ENCODE measurements at regions not wholly inside any gene's neighbourhood (a gene's known extent, or its start where the extent isn't known, plus 50 kb on each side); places are given as distances from the start of the nearest gene placed in this dataset.

DNA sequence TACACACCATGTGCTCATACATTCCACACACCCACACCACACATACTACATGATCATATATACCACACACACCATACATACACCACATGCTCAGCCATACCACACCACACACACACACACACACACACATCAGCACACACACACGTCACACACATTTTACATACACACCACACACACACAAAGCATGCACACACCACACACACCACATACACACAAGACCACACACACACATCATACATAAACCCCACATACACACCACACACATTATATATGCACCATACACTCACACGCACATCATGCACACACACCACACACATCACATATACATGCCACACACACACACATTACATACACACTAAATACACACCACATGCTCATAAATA is 124.5 kb upstream of the ERG start:
- TF ChIP-seq, protein P1, sequence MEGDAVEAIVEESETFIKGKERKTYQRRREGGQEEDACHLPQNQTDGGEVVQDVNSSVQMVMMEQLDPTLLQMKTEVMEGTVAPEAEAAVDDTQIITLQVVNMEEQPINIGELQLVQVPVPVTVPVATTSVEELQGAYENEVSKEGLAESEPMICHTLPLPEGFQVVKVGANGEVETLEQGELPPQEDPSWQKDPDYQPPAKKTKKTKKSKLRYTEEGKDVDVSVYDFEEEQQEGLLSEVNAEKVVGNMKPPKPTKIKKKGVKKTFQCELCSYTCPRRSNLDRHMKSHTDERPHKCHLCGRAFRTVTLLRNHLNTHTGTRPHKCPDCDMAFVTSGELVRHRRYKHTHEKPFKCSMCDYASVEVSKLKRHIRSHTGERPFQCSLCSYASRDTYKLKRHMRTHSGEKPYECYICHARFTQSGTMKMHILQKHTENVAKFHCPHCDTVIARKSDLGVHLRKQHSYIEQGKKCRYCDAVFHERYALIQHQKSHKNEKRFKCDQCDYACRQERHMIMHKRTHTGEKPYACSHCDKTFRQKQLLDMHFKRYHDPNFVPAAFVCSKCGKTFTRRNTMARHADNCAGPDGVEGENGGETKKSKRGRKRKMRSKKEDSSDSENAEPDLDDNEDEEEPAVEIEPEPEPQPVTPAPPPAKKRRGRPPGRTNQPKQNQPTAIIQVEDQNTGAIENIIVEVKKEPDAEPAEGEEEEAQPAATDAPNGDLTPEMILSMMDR (IDR thresholded peaks at IDR 0.05; ENCODE audit: low read length): no peak
- TF ChIP-seq EZH2 (optimal IDR thresholded peaks at IDR 0.05; ENCODE audit: low read depth, low read length) (no peak), EZH2phosphoT487 (IDR thresholded peaks at IDR 0.05; ENCODE audit: low read length) (no peak)

Measured in MM.1S (cell line).